ENCODE measurements at regions not wholly inside any gene's neighbourhood (a gene's known extent, or its start where the extent isn't known, plus 50 kb on each side); places are given as distances from the start of the nearest gene placed in this dataset.

- TF ChIP-seq, protein P1, sequence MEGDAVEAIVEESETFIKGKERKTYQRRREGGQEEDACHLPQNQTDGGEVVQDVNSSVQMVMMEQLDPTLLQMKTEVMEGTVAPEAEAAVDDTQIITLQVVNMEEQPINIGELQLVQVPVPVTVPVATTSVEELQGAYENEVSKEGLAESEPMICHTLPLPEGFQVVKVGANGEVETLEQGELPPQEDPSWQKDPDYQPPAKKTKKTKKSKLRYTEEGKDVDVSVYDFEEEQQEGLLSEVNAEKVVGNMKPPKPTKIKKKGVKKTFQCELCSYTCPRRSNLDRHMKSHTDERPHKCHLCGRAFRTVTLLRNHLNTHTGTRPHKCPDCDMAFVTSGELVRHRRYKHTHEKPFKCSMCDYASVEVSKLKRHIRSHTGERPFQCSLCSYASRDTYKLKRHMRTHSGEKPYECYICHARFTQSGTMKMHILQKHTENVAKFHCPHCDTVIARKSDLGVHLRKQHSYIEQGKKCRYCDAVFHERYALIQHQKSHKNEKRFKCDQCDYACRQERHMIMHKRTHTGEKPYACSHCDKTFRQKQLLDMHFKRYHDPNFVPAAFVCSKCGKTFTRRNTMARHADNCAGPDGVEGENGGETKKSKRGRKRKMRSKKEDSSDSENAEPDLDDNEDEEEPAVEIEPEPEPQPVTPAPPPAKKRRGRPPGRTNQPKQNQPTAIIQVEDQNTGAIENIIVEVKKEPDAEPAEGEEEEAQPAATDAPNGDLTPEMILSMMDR (tag by site-specific recombination; IDR thresholded peaks at IDR 0.05), result no peak
- TF ChIP-seq WT1 (tag by site-specific recombination; IDR thresholded peaks at IDR 0.05) (no peak), ZNF324 (tag by site-specific recombination; IDR thresholded peaks at IDR 0.05) (no peak), SALL2 (tag by site-specific recombination; IDR thresholded peaks at IDR 0.05; ENCODE audit: borderline replicate concordance) (no peak), ZBTB17 (tag by site-specific recombination; IDR thresholded peaks at IDR 0.05) (no peak), ZNF140 (tag by site-specific recombination; IDR thresholded peaks at IDR 0.05) (no peak), ZNF302 (tag by site-specific recombination; IDR thresholded peaks at IDR 0.05; ENCODE audit: low read depth) (no peak), ZNF114 (tag by site-specific recombination; IDR thresholded peaks at IDR 0.05) (no peak), ZNF223 (tag by site-specific recombination; IDR thresholded peaks at IDR 0.05) (no peak), ZNF416 (tag by site-specific recombination; IDR thresholded peaks at IDR 0.05) (no peak)
- TF ChIP-seq, protein P2, sequence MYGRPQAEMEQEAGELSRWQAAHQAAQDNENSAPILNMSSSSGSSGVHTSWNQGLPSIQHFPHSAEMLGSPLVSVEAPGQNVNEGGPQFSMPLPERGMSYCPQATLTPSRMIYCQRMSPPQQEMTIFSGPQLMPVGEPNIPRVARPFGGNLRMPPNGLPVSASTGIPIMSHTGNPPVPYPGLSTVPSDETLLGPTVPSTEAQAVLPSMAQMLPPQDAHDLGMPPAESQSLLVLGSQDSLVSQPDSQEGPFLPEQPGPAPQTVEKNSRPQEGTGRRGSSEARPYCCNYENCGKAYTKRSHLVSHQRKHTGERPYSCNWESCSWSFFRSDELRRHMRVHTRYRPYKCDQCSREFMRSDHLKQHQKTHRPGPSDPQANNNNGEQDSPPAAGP (tag by site-specific recombination; IDR thresholded peaks at IDR 0.05), result no peak
- TF ChIP-seq, protein P3, sequence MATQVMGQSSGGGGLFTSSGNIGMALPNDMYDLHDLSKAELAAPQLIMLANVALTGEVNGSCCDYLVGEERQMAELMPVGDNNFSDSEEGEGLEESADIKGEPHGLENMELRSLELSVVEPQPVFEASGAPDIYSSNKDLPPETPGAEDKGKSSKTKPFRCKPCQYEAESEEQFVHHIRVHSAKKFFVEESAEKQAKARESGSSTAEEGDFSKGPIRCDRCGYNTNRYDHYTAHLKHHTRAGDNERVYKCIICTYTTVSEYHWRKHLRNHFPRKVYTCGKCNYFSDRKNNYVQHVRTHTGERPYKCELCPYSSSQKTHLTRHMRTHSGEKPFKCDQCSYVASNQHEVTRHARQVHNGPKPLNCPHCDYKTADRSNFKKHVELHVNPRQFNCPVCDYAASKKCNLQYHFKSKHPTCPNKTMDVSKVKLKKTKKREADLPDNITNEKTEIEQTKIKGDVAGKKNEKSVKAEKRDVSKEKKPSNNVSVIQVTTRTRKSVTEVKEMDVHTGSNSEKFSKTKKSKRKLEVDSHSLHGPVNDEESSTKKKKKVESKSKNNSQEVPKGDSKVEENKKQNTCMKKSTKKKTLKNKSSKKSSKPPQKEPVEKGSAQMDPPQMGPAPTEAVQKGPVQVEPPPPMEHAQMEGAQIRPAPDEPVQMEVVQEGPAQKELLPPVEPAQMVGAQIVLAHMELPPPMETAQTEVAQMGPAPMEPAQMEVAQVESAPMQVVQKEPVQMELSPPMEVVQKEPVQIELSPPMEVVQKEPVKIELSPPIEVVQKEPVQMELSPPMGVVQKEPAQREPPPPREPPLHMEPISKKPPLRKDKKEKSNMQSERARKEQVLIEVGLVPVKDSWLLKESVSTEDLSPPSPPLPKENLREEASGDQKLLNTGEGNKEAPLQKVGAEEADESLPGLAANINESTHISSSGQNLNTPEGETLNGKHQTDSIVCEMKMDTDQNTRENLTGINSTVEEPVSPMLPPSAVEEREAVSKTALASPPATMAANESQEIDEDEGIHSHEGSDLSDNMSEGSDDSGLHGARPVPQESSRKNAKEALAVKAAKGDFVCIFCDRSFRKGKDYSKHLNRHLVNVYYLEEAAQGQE (tag by site-specific recombination; IDR thresholded peaks at IDR 0.05), result no peak
These were observed 634.2 kb upstream of the TMEFF2 start for GRCh38 chr2:192828947-192829346.
